Forelimb muscle (tissue), 1 donor: ENCODE measurements at regions not wholly inside any gene's neighbourhood (a gene's known extent, or its start where the extent isn't known, plus 50 kb on each side); places are given as distances from the start of the nearest gene placed in this dataset.
A peak's percentile ranks its signal among the peaks of the same experiment; 100 is the strongest.
"Not testable (repeated sequence)": the region's sequence is repeated elsewhere in the genome, so short reads cannot be mapped to it uniquely, and the experiment has no call there.

Source experiments
- DNase-seq: peaks from one replicate; pipeline ENCODE4 v3.0.0-alpha.2; 2013; ENCODE audit warnings: low read depth

GRCh38 chr18:46226461-46226860 lies 122.3 kb downstream of the HAUS1 start:
- no peak for DNase-seq

- not testable (repeated sequence) for DNase-seq
These were observed 125.5 kb downstream of the HAUS1 start for GRCh38 chr18:46229641-46230040.

GRCh38 chr18:46236156-46236555 lies 132.0 kb downstream of the HAUS1 start:
- DNase-seq = no peak

- DNase-seq = no peak
These were observed 133.7 kb downstream of the HAUS1 start for GRCh38 chr18:46237891-46238290.

- no peak for DNase-seq
These were observed 135.4 kb downstream of the HAUS1 start for GRCh38 chr18:46239549-46239948.

GRCh38 chr18:46239998-46240397 lies 135.8 kb downstream of the HAUS1 start:
- DNase-seq = no peak

- DNase-seq = not testable (repeated sequence)
These were observed 137.2 kb downstream of the HAUS1 start for GRCh38 chr18:46241393-46241792.

- DNase-seq = no peak
These were observed 138.0 kb downstream of the HAUS1 start for GRCh38 chr18:46242183-46242582.

GRCh38 chr18:46243095-46243494 lies 138.9 kb downstream of the HAUS1 start:
- DNase-seq = no peak

- DNase-seq = no peak
These were observed 139.5 kb downstream of the HAUS1 start for GRCh38 chr18:46243673-46244072.

- DNase-seq = no peak
These were observed 141.9 kb downstream of the HAUS1 start for GRCh38 chr18:46246101-46246500.

GRCh38 chr18:46247942-46248341 lies 143.8 kb downstream of the HAUS1 start:
- DNase-seq = no peak

GRCh38 chr18:46250084-46250811 lies 146.1 kb downstream of the HAUS1 start:
- peak; percentile 47 for DNase-seq

- no peak for DNase-seq
These were observed 146.6 kb downstream of the HAUS1 start for GRCh38 chr18:46250812-46251173.

- no peak for DNase-seq
These were observed 148.6 kb downstream of the HAUS1 start for GRCh38 chr18:46252759-46253158.

GRCh38 chr18:46253498-46253897 lies 149.3 kb downstream of the HAUS1 start:
- no peak for DNase-seq

GRCh38 chr18:46256078-46256477 lies 151.9 kb downstream of the HAUS1 start:
- DNase-seq = no peak

GRCh38 chr18:46257366-46257765 lies 153.2 kb downstream of the HAUS1 start:
- DNase-seq = peak; percentile 81

GRCh38 chr18:46260016-46260878 lies 156.1 kb downstream of the HAUS1 start:
- no peak for DNase-seq

GRCh38 chr18:46260879-46261143 lies 156.6 kb downstream of the HAUS1 start:
- no peak for DNase-seq

- no peak for DNase-seq
These were observed 157.6 kb downstream of the HAUS1 start for GRCh38 chr18:46261799-46262198.

- no peak for DNase-seq
These were observed 158.7 kb downstream of the HAUS1 start for GRCh38 chr18:46262856-46263255.

- DNase-seq = no peak
These were observed 160.1 kb downstream of the HAUS1 start for GRCh38 chr18:46264255-46264654.
